ENCODE measurements at regions not wholly inside any gene's neighbourhood (a gene's known extent, or its start where the extent isn't known, plus 50 kb on each side); places are given as distances from the start of the nearest gene placed in this dataset.

GRCh38 chr6:23454080-23454976, 671.7 kb upstream of the NRSN1 start:
- ChIA-PET CTCF (no interaction called here), POLR2A (ENCODE audit: low non-redundant PET) (no interaction called here)
- H3K27ac ChIP-seq: no peak overlapping the region
- no peak for TF ChIP-seq CTCF (conservative IDR thresholded peaks at IDR 0.05; ENCODE audit: low read depth)
- DNase-seq (ENCODE audit: low spot score): peak; percentile 1

- no peak for DNase-seq (ENCODE audit: low spot score)
- TF ChIP-seq CTCF (conservative IDR thresholded peaks at IDR 0.05; ENCODE audit: low read depth): no peak
- ChIA-PET POLR2A (ENCODE audit: low non-redundant PET) (no interaction called here), CTCF (no interaction called here)
- H3K27ac ChIP-seq: no peak overlapping the region
Measured at GRCh38 chr6:23455754-23456153, 670.3 kb upstream of the NRSN1 start.

GRCh38 chr6:23456396-23456795, 669.6 kb upstream of the NRSN1 start:
- POLR2A ChIA-PET (ENCODE audit: low non-redundant PET): no interaction called here
- H3K27ac ChIP-seq: no peak overlapping the region
- no peak for TF ChIP-seq CTCF (conservative IDR thresholded peaks at IDR 0.05; ENCODE audit: low read depth)
- DNase-seq (ENCODE audit: low spot score): no peak
- CTCF ChIA-PET: no interaction called here

- ChIA-PET POLR2A (ENCODE audit: low non-redundant PET) (no interaction called here), CTCF (interaction anchor here (0.6 to 0.7 kb wide), 2 partner anchors 24 to 747 kb away, joined by 4 read pairs; no protein-coding TSS in a partner anchor)
- no peak overlapping the region for H3K27ac ChIP-seq
- no peak for TF ChIP-seq CTCF (conservative IDR thresholded peaks at IDR 0.05; ENCODE audit: low read depth)
- no peak for DNase-seq (ENCODE audit: low spot score)
Measured at GRCh38 chr6:23457321-23457720, 668.7 kb upstream of the NRSN1 start.

- DNase-seq (ENCODE audit: low spot score): no peak
- ChIA-PET POLR2A (ENCODE audit: low non-redundant PET) (no interaction called here), CTCF (no interaction called here)
- TF ChIP-seq CTCF (conservative IDR thresholded peaks at IDR 0.05; ENCODE audit: low read depth): no peak
- no peak overlapping the region for H3K27ac ChIP-seq
Measured at GRCh38 chr6:23465912-23466311, 660.1 kb upstream of the NRSN1 start.

GRCh38 chr6:23477586-23477985, 648.4 kb upstream of the NRSN1 start:
- H3K27ac ChIP-seq: no peak overlapping the region
- ChIA-PET CTCF (no interaction called here), POLR2A (ENCODE audit: low non-redundant PET) (no interaction called here)
- TF ChIP-seq CTCF (conservative IDR thresholded peaks at IDR 0.05; ENCODE audit: low read depth): no peak
- no peak for DNase-seq (ENCODE audit: low spot score)
